ENCODE measurements at regions not wholly inside any gene's neighbourhood (a gene's known extent, or its start where the extent isn't known, plus 50 kb on each side); places are given as distances from the start of the nearest gene placed in this dataset.

DNA sequence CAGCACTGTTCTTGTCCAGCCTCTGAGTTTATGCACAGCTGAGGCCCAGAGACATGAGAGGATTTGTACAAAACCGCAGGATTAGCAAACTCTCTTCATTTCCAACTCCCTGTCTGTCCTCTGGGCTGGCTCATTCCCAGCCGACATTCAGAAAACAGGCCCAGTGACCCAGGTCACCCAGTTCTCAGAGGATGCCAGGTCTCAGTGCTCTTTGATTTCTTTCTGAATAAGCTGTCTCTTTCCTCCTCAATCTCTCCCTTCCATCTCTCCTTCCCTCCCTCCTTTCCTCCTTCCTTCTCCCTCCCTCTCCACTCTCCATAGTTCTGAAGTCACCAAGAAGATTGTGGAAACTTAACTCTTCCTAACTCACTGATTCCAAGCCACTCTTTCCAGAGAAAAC lies 372.7 kb upstream of the SULF2 start:
- Histone ChIP-seq H3K36me3 (replicated peaks in 1 of 2; ENCODE audit: control insufficient read depth in 1 of 2, insufficient read depth in 2 of 2, low read length in 2 of 2) (no peaks in the 10 kb centered on the region), H4K20me1 (ENCODE audit: insufficient read depth, low read length) (no peaks in the 10 kb centered on the region), H3K79me2 (ENCODE audit: insufficient read depth, low read length) (no peaks in the 10 kb centered on the region), H3K4me1 (ENCODE audit: control insufficient read depth in 1 of 2, insufficient read depth in 2 of 2, low read length in 2 of 2) (no peaks in the 10 kb centered on the region), H3K4me2 (replicated peaks; ENCODE audit: extremely low read depth, low read length, poor library complexity, severe bottlenecking) (no peak overlapping the region), H3K9ac (ENCODE audit: insufficient read depth, low read length, poor library complexity, severe bottlenecking) (no peak overlapping the region), H3K4me3 (replicated peaks in 1 of 3; ENCODE audit: low read depth in 2 of 3, low read length in 3 of 3) (no peak overlapping the region), H3K9me3 (replicated peaks in 1 of 2; ENCODE audit: control insufficient read depth in 1 of 2, insufficient read depth in 1 of 2, low read length in 2 of 2) (peaks cover 10 to 16% of the 10 kb centered on the region in 2 donors), H3K27me3 (ENCODE audit: control insufficient read depth in 2 of 2, insufficient read depth in 2 of 2, low read length in 2 of 2) (no peaks in the 10 kb centered on the region), H3K27ac (ENCODE audit: low read depth in 1 of 2, low read length in 2 of 2) (no peak overlapping the region), H2AFZ (ENCODE audit: insufficient read depth, low read depth, low read length, poor library complexity, severe bottlenecking) (no peak overlapping the region)
- DNase-seq: no peak
- TF ChIP-seq, protein P1, sequence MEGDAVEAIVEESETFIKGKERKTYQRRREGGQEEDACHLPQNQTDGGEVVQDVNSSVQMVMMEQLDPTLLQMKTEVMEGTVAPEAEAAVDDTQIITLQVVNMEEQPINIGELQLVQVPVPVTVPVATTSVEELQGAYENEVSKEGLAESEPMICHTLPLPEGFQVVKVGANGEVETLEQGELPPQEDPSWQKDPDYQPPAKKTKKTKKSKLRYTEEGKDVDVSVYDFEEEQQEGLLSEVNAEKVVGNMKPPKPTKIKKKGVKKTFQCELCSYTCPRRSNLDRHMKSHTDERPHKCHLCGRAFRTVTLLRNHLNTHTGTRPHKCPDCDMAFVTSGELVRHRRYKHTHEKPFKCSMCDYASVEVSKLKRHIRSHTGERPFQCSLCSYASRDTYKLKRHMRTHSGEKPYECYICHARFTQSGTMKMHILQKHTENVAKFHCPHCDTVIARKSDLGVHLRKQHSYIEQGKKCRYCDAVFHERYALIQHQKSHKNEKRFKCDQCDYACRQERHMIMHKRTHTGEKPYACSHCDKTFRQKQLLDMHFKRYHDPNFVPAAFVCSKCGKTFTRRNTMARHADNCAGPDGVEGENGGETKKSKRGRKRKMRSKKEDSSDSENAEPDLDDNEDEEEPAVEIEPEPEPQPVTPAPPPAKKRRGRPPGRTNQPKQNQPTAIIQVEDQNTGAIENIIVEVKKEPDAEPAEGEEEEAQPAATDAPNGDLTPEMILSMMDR (IDR thresholded peaks at IDR 0.05): no peak
- Mint-ChIP-seq H3K27ac (no peak overlapping the region), H3K9me3 (peaks cover 2 to 21% (median 15%) of the 10 kb centered on the region in 7 donors), H3K27me3 (ENCODE audit: low read depth in 3 of 3) (peaks cover 1 to 7% (median 3%) of the 10 kb centered on the region in 3 donors), H3K4me1 (no peaks in the 10 kb centered on the region), H3K4me3 (no peak overlapping the region), H3K36me3 (no peaks in the 10 kb centered on the region)
- intact Hi-C loops (cut with micrococcal nuclease): no loop called here
- 97% methylated on average over 2 of the region's 2 CpGs for WGBS (ENCODE audit: insufficient coverage)

- intact Hi-C loops (cut with micrococcal nuclease): no loop called here
- Histone ChIP-seq H3K9ac (ENCODE audit: insufficient read depth, low read length, poor library complexity, severe bottlenecking) (no peak overlapping the region), H3K79me2 (ENCODE audit: insufficient read depth, low read length) (no peaks in the 10 kb centered on the region), H3K4me2 (replicated peaks; ENCODE audit: extremely low read depth, low read length, poor library complexity, severe bottlenecking) (no peak overlapping the region), H3K4me1 (ENCODE audit: control insufficient read depth in 1 of 2, insufficient read depth in 2 of 2, low read length in 2 of 2) (no peaks in the 10 kb centered on the region), H3K27me3 (ENCODE audit: control insufficient read depth in 2 of 2, insufficient read depth in 2 of 2, low read length in 2 of 2) (no peaks in the 10 kb centered on the region), H2AFZ (ENCODE audit: insufficient read depth, low read depth, low read length, poor library complexity, severe bottlenecking) (no peak overlapping the region), H3K4me3 (replicated peaks in 1 of 3; ENCODE audit: low read depth in 2 of 3, low read length in 3 of 3) (no peak overlapping the region), H3K27ac (ENCODE audit: low read depth in 1 of 2, low read length in 2 of 2) (no peak overlapping the region), H3K36me3 (replicated peaks in 1 of 2; ENCODE audit: control insufficient read depth in 1 of 2, insufficient read depth in 2 of 2, low read length in 2 of 2) (no peaks in the 10 kb centered on the region), H4K20me1 (ENCODE audit: insufficient read depth, low read length) (no peaks in the 10 kb centered on the region), H3K9me3 (replicated peaks in 1 of 2; ENCODE audit: control insufficient read depth in 1 of 2, insufficient read depth in 1 of 2, low read length in 2 of 2) (peaks cover 10 to 16% of the 10 kb centered on the region in 2 donors)
- H3K4me3 Mint-ChIP-seq: no peak overlapping the region
- H3K4me1 Mint-ChIP-seq: no peaks in the 10 kb centered on the region
- 100% methylated on average over 2 of the region's 3 CpGs for WGBS (ENCODE audit: insufficient coverage)
- peaks cover 2 to 21% (median 15%) of the 10 kb centered on the region in 7 donors for H3K9me3 Mint-ChIP-seq
- no peak for DNase-seq
- H3K27ac Mint-ChIP-seq: no peak overlapping the region
- TF ChIP-seq, protein P1 (IDR thresholded peaks at IDR 0.05): no peak
- H3K36me3 Mint-ChIP-seq: no peaks in the 10 kb centered on the region
- H3K27me3 Mint-ChIP-seq (ENCODE audit: low read depth in 3 of 3): peaks cover 0 to 7% (median 3%) of the 10 kb centered on the region in 3 donors
Measured at GRCh38 chr20:48156951-48157700, 371.8 kb upstream of the SULF2 start.

Data from CD14-positive monocyte (primary cell).